HL-60 (cell line): ENCODE measurements at regions not wholly inside any gene's neighbourhood (a gene's known extent, or its start where the extent isn't known, plus 50 kb on each side); places are given as distances from the start of the nearest gene placed in this dataset.

ENCODE experiments used
- DNase-seq, 2 experiments: peaks; one replicate each; pipeline ENCODE4 v3.0.0-alpha.2; 2010 to 2020; ENCODE audit warnings: low read depth in 1 of 2, low spot score in 1 of 2
- H3K27ac ChIP-seq: fragments of 250-450 bp; sonication (Bioruptor Pico); replicated peaks from 2 replicates; pipeline ENCODE4 v1.5.1; 2020; ENCODE audit warnings: mild to moderate bottlenecking, moderate library complexity
- H3K27me3 ChIP-seq: fragments of 250-450 bp; sonication (Bioruptor Pico); 2 replicates; pipeline ENCODE4 v1.5.1; 2021; ENCODE audit warnings: mild to moderate bottlenecking, moderate library complexity; ENCODE audit not compliant: insufficient read depth, poor library complexity, severe bottlenecking
- H3K4me3 ChIP-seq: replicated peaks from 2 replicates; pipeline ENCODE4 v1.5.1; 2011; ENCODE audit warnings: mild to moderate bottlenecking, control low read depth, low read length; ENCODE audit not compliant: insufficient read depth
- CTCF ChIP-seq: IDR thresholded peaks from one replicate; pipeline ENCODE4 v1.5.1; 2011; ENCODE audit warnings: low read length, control low read depth, inconsistent platforms; ENCODE audit not compliant: insufficient read depth
- GABPA ChIP-seq: IDR thresholded peaks from 2 replicates; pipeline ENCODE4 v1.6.1; 2012; ENCODE audit warnings: low read depth
- POLR2AphosphoS5 ChIP-seq: IDR thresholded peaks from 2 replicates; pipeline ENCODE4 v1.6.1; 2012; ENCODE audit warnings: low read depth
- SPI1 ChIP-seq: IDR thresholded peaks from 2 replicates; pipeline ENCODE4 v1.6.1; 2012; ENCODE audit warnings: low read depth, mild to moderate bottlenecking, borderline replicate concordance
- TF ChIP-seq, protein P1 (sequence below): IDR thresholded peaks from 2 replicates; pipeline ENCODE4 v1.6.1; 2012; ENCODE audit warnings: low read depth; ENCODE audit not compliant: insufficient replicate concordance

GRCh38 chr2:118224895-118225311, 136.6 kb downstream of the INSIG2 start:
- H3K4me3 ChIP-seq: no peak overlapping the region
- H3K27ac ChIP-seq: no peak overlapping the region
- no peak for DNase-seq
- no peak for TF ChIP-seq POLR2AphosphoS5
- no peak for TF ChIP-seq GABPA
- no peak for TF ChIP-seq CTCF
- TF ChIP-seq, protein P1, sequence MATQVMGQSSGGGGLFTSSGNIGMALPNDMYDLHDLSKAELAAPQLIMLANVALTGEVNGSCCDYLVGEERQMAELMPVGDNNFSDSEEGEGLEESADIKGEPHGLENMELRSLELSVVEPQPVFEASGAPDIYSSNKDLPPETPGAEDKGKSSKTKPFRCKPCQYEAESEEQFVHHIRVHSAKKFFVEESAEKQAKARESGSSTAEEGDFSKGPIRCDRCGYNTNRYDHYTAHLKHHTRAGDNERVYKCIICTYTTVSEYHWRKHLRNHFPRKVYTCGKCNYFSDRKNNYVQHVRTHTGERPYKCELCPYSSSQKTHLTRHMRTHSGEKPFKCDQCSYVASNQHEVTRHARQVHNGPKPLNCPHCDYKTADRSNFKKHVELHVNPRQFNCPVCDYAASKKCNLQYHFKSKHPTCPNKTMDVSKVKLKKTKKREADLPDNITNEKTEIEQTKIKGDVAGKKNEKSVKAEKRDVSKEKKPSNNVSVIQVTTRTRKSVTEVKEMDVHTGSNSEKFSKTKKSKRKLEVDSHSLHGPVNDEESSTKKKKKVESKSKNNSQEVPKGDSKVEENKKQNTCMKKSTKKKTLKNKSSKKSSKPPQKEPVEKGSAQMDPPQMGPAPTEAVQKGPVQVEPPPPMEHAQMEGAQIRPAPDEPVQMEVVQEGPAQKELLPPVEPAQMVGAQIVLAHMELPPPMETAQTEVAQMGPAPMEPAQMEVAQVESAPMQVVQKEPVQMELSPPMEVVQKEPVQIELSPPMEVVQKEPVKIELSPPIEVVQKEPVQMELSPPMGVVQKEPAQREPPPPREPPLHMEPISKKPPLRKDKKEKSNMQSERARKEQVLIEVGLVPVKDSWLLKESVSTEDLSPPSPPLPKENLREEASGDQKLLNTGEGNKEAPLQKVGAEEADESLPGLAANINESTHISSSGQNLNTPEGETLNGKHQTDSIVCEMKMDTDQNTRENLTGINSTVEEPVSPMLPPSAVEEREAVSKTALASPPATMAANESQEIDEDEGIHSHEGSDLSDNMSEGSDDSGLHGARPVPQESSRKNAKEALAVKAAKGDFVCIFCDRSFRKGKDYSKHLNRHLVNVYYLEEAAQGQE: no peak
- TF ChIP-seq SPI1: no peak
- peaks cover 59% of the 10 kb centered on the region for H3K27me3 ChIP-seq

DNA sequence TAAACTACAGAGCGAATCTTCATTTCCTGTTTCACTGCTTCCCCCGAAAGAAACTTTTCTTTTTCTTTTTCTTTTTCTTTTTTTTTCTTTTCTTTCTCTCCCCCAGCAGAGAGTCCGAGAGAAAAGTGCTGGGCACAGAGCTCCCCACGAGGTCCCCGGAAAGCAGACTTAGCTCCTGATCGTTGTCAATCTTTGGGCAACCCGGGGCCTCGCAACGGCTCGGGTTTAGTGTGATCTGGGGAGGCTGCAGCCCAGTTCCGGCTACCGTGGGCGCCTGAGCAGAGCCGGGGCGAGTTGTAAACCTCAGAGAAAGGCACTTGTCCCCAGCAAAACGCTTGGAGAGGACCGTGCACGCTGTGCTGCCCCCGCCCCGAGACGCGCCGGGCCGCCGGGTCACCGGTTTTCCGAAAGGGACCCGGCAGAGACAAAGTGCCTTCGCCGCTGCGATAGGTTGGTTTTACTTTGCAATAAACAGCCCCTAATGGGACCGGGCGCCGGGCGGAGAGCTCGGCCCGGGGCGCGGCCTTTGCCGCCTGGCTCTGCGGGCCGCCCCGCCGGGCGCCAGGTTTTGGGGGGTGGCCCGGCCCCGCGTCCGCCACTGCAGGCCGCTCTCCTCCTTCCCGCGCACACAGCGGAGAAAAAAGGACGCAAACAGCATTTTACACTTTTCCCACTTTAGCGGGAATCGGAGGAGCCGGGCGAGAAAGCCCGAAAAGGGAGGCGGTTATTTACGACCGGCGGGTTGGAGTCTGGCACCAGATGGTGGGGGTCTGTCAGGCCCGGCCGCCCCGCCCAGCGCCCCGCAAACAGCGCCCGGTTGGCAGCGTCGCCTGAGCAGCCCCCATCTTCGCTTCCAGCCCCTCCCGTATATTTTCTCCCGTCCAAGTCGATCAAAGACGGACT, 136.0 kb downstream of the INSIG2 start:
- Histone ChIP-seq H3K4me3 (peak overlapping the region; percentile 45), H3K27me3 (peaks cover 63% of the 10 kb centered on the region), H3K27ac (no peak overlapping the region)
- TF ChIP-seq, protein P1: no peak
- TF ChIP-seq GABPA (no peak), POLR2AphosphoS5 (no peak), SPI1 (no peak)
- DNase-seq: peak in 1 of 2 experiments; percentile 13

DNA sequence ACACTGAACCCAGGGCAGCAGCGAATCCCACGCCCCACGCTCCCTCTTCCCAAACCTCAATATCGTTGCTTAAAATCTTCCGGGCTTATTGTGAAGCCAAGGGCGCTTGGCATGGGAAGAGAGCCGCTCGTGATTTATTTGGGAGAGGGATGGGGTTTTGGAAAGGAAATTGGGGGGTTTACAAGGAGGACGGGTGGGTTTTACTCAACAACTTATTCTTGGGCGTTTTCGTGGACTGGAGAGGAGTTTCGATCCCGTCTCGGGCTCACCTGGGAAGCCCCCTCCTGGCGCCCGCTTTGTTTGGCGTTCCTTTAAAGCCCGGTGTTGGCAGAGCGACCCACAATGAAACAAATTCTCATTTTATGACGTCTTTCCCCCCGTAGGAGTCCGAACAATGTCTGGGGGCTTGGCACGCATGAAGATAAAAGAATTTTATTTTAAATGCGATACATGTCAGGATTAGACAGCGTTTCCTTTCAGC, 135.3 kb downstream of the INSIG2 start:
- no peak overlapping the region for H3K27ac ChIP-seq
- H3K4me3 ChIP-seq: peak overlapping the region; percentile 45

More for the DNA sequence above, 135.3 kb downstream of the INSIG2 start:
- TF ChIP-seq CTCF (no peak), SPI1 (no peak), GABPA (no peak), POLR2AphosphoS5 (no peak)
- TF ChIP-seq, protein P1: no peak
- H3K27me3 ChIP-seq: peaks cover 63% of the 10 kb centered on the region
- no peak for DNase-seq
